T-helper 17 cell (primary cell): ENCODE measurements at regions not wholly inside any gene's neighbourhood (a gene's known extent, or its start where the extent isn't known, plus 50 kb on each side); places are given as distances from the start of the nearest gene placed in this dataset.

Source experiments
- ATAC-seq: fragments of 150-1000 bp; cut with Tn5 transposase; 2 replicates; pipeline ENCODE4 v1.10.0; 2021; ENCODE audit warnings: mild to moderate bottlenecking, moderate library complexity
- DNase-seq, 3 donors: peaks; one replicate each; pipeline versions ENCODE4 v3.0.0 to v3.0.0-alpha.2; 2020 to 2021
- H3K9me3 ChIP-seq: one replicate; pipeline ENCODE4 v1.7.0; 2013; ENCODE audit warnings: low read length, mild to moderate bottlenecking; ENCODE audit not compliant: control insufficient read depth, poor library complexity, severe bottlenecking
- H3K27ac Mint-ChIP-seq: one replicate; pipeline ENCODE4 v1.8.0; 2022; ENCODE audit warnings: mild to moderate bottlenecking, moderate library complexity, mixed read lengths
- H3K27me3 Mint-ChIP-seq: one replicate; pipeline ENCODE4 v1.8.0; 2022; ENCODE audit warnings: mixed read lengths
- H3K36me3 Mint-ChIP-seq: one replicate; pipeline ENCODE4 v1.8.0; 2022; ENCODE audit warnings: low read depth, mixed read lengths
- H3K4me1 Mint-ChIP-seq: one replicate; pipeline ENCODE4 v1.8.0; 2022; ENCODE audit warnings: mild to moderate bottlenecking, mixed read lengths
- H3K4me3 Mint-ChIP-seq: one replicate; pipeline ENCODE4 v1.8.0; 2022; ENCODE audit warnings: mild to moderate bottlenecking, moderate library complexity, mixed read lengths

GRCh38 chr6:93790981-93791380 is 371.6 kb upstream of the EPHA7 start:
- no peak overlapping the region for H3K27ac Mint-ChIP-seq

GRCh38 chr6:93789532-93789931 is 370.2 kb upstream of the EPHA7 start:
- ATAC-seq (no peak), DNase-seq (no peak)
- H3K4me1 Mint-ChIP-seq = no peaks in the 10 kb centered on the region
- H3K4me3 Mint-ChIP-seq = no peak overlapping the region
- H3K36me3 Mint-ChIP-seq = no peaks in the 10 kb centered on the region
- H3K27me3 Mint-ChIP-seq = no peaks in the 10 kb centered on the region
- no peak overlapping the region for H3K27ac Mint-ChIP-seq
- H3K9me3 ChIP-seq = no peaks in the 10 kb centered on the region

More at GRCh38 chr6:93790981-93791380, 371.6 kb upstream of the EPHA7 start:
- H3K36me3 Mint-ChIP-seq = no peaks in the 10 kb centered on the region
- H3K4me3 Mint-ChIP-seq = no peak overlapping the region
- DNase-seq (no peak), ATAC-seq (no peak)
- no peaks in the 10 kb centered on the region for H3K27me3 Mint-ChIP-seq
- no peaks in the 10 kb centered on the region for H3K4me1 Mint-ChIP-seq
- H3K9me3 ChIP-seq = no peaks in the 10 kb centered on the region

- no peak overlapping the region for H3K27ac Mint-ChIP-seq
- H3K9me3 ChIP-seq = no peaks in the 10 kb centered on the region
- no peaks in the 10 kb centered on the region for H3K36me3 Mint-ChIP-seq
- H3K4me1 Mint-ChIP-seq = no peaks in the 10 kb centered on the region
- no peak for ATAC-seq
- no peaks in the 10 kb centered on the region for H3K27me3 Mint-ChIP-seq
- no peak for DNase-seq
- H3K4me3 Mint-ChIP-seq = no peak overlapping the region
Measured at GRCh38 chr6:93787841-93788240, 368.5 kb upstream of the EPHA7 start.

GRCh38 chr6:93786474-93787330 is 367.3 kb upstream of the EPHA7 start:
- ATAC-seq = no peak
- no peaks in the 10 kb centered on the region for H3K9me3 ChIP-seq
- Mint-ChIP-seq H3K36me3 (no peaks in the 10 kb centered on the region), H3K27me3 (no peaks in the 10 kb centered on the region), H3K4me3 (no peak overlapping the region), H3K4me1 (no peaks in the 10 kb centered on the region), H3K27ac (no peak overlapping the region)
- DNase-seq = no peak

- Mint-ChIP-seq H3K27me3 (no peaks in the 10 kb centered on the region), H3K36me3 (no peaks in the 10 kb centered on the region), H3K27ac (no peak overlapping the region), H3K4me3 (no peak overlapping the region), H3K4me1 (no peaks in the 10 kb centered on the region)
- DNase-seq = no peak
- no peak for ATAC-seq
- H3K9me3 ChIP-seq = no peaks in the 10 kb centered on the region
Measured at GRCh38 chr6:93785694-93786030, 366.3 kb upstream of the EPHA7 start.

GRCh38 chr6:93784794-93785693 is 365.7 kb upstream of the EPHA7 start:
- Mint-ChIP-seq H3K36me3 (no peaks in the 10 kb centered on the region), H3K27ac (no peak overlapping the region), H3K4me1 (no peaks in the 10 kb centered on the region), H3K4me3 (no peak overlapping the region), H3K27me3 (no peaks in the 10 kb centered on the region)
- H3K9me3 ChIP-seq = no peaks in the 10 kb centered on the region
- no peak for ATAC-seq
- DNase-seq = no peak

- Mint-ChIP-seq H3K4me1 (no peaks in the 10 kb centered on the region), H3K4me3 (no peak overlapping the region), H3K27me3 (no peaks in the 10 kb centered on the region), H3K27ac (no peak overlapping the region), H3K36me3 (no peaks in the 10 kb centered on the region)
- no peaks in the 10 kb centered on the region for H3K9me3 ChIP-seq
- DNase-seq (no peak), ATAC-seq (no peak)
Measured at GRCh38 chr6:93779086-93779841, 359.9 kb upstream of the EPHA7 start.

- H3K9me3 ChIP-seq = no peaks in the 10 kb centered on the region
- Mint-ChIP-seq H3K4me1 (no peaks in the 10 kb centered on the region), H3K27me3 (no peaks in the 10 kb centered on the region), H3K4me3 (no peak overlapping the region), H3K36me3 (no peaks in the 10 kb centered on the region), H3K27ac (no peak overlapping the region)
- ATAC-seq (no peak), DNase-seq (no peak)
Measured at GRCh38 chr6:93759190-93759589, 339.8 kb upstream of the EPHA7 start.

GRCh38 chr6:93751969-93752368 is 332.6 kb upstream of the EPHA7 start:
- H3K27me3 Mint-ChIP-seq = no peaks in the 10 kb centered on the region
- no peak overlapping the region for H3K4me3 Mint-ChIP-seq
- no peak overlapping the region for H3K27ac Mint-ChIP-seq
- DNase-seq (no peak), ATAC-seq (no peak)
- H3K4me1 Mint-ChIP-seq = no peaks in the 10 kb centered on the region
- no peaks in the 10 kb centered on the region for H3K36me3 Mint-ChIP-seq
- H3K9me3 ChIP-seq = no peaks in the 10 kb centered on the region

GRCh38 chr6:93749930-93750329 is 330.6 kb upstream of the EPHA7 start:
- DNase-seq (no peak), ATAC-seq (no peak)
- H3K9me3 ChIP-seq = no peaks in the 10 kb centered on the region
- Mint-ChIP-seq H3K27ac (no peak overlapping the region), H3K4me3 (no peak overlapping the region), H3K4me1 (no peaks in the 10 kb centered on the region), H3K36me3 (no peaks in the 10 kb centered on the region), H3K27me3 (no peaks in the 10 kb centered on the region)

GRCh38 chr6:93749191-93749590 is 329.8 kb upstream of the EPHA7 start:
- H3K27ac Mint-ChIP-seq = no peak overlapping the region
- ATAC-seq = no peak

GRCh38 chr6:93746892-93747291 is 327.5 kb upstream of the EPHA7 start:
- H3K4me3 Mint-ChIP-seq = no peak overlapping the region
- ATAC-seq = no peak
- no peaks in the 10 kb centered on the region for H3K36me3 Mint-ChIP-seq
- H3K27ac Mint-ChIP-seq = no peak overlapping the region
- no peaks in the 10 kb centered on the region for H3K27me3 Mint-ChIP-seq
- no peaks in the 10 kb centered on the region for H3K9me3 ChIP-seq
- no peaks in the 10 kb centered on the region for H3K4me1 Mint-ChIP-seq
- no peak for DNase-seq

More at GRCh38 chr6:93749191-93749590, 329.8 kb upstream of the EPHA7 start:
- no peaks in the 10 kb centered on the region for H3K36me3 Mint-ChIP-seq
- H3K4me1 Mint-ChIP-seq = no peaks in the 10 kb centered on the region
- no peak for DNase-seq
- H3K9me3 ChIP-seq = no peaks in the 10 kb centered on the region
- no peaks in the 10 kb centered on the region for H3K27me3 Mint-ChIP-seq
- H3K4me3 Mint-ChIP-seq = no peak overlapping the region

- no peaks in the 10 kb centered on the region for H3K36me3 Mint-ChIP-seq
- H3K4me1 Mint-ChIP-seq = no peaks in the 10 kb centered on the region
- ATAC-seq (no peak), DNase-seq (no peak)
- no peak overlapping the region for H3K27ac Mint-ChIP-seq
- H3K27me3 Mint-ChIP-seq = no peaks in the 10 kb centered on the region
- no peak overlapping the region for H3K4me3 Mint-ChIP-seq
- no peaks in the 10 kb centered on the region for H3K9me3 ChIP-seq
Measured at GRCh38 chr6:93745306-93745705, 325.9 kb upstream of the EPHA7 start.
